NCI-H1417 (cell line): ENCODE measurements at regions not wholly inside any gene's neighbourhood (a gene's known extent, or its start where the extent isn't known, plus 50 kb on each side); places are given as distances from the start of the nearest gene placed in this dataset.

Source experiments
- DNase-seq, 3 experiments: peaks; one replicate each; lab custom pipeline; 2025; lab: John Stamatoyannopoulos, UW

DNA sequence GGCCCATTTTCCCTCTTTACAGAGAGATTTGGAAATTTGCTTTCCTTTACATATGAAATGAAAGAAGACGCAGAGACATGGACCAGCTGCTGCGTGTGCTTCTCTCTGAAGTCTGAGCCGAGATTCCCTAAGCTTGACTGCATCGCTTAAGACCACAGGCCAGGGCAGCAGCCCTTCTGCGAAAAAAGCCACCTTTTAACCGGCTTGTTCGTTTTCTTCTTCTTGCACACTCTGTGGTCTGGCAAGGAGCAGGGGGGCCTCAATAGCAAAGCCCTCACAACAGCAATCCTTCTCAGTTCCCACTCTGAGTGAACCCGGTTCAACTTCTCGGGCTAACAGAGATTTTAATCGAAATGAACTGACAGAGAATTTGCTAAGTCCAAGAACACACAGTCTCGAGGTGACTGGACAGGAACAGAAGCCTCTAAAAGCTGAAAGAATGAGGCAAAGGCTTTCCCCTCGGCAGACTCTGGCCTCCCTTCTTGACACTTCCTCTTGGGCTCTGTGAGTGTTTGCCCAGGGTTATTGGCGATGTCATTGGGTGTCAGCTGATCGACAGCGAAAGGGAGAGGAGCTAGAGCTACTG, 512.9 kb upstream of the KLF4 start:
- DNase-seq: no peak

- no peak for DNase-seq
Measured at GRCh38 chr9:108001237-108001636, 511.7 kb upstream of the KLF4 start.

- DNase-seq: no peak
Measured at GRCh38 chr9:107999890-108000289, 510.3 kb upstream of the KLF4 start.

DNA sequence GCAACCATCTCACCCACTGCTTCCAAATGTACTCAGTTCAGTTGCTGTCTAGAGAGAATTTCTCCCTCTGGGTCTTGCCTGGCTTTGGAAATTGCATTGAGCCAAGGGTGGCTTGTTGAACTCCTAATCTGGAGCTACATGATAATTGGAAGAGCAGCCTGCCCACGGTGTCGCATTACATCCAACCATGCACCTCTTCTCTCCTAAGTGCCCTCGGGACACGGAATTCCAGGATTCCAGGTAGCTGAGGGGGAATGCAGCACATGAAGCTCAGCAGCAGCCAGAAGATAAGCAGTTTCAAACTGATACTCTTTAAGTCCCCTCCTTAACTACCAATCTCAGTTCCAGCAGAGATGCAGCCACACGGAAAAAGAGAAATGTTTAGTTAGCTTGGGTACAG, 509.4 kb upstream of the KLF4 start:
- peak in 2 of 3 experiments; percentile 28 to 32 for DNase-seq

DNA sequence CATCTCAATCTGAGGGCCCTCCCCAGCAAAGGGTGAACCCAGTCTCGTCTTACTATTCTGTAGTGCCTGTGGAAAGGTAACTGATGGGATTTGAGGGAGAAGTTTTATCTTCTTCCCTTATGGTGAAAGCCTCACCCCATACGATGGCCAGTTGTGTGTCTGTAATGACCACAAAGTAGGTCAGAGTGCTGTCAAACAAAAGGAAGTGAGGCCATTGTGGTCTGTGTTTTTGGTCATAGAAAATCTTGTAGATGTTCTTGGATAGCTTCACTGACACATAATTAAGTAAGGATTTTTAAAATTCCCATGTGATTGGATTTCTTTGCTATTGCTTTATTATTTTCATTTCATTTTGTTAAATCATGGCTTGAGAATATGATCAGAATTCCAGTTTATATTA, 505.1 kb upstream of the KLF4 start:
- DNase-seq: no peak

DNA sequence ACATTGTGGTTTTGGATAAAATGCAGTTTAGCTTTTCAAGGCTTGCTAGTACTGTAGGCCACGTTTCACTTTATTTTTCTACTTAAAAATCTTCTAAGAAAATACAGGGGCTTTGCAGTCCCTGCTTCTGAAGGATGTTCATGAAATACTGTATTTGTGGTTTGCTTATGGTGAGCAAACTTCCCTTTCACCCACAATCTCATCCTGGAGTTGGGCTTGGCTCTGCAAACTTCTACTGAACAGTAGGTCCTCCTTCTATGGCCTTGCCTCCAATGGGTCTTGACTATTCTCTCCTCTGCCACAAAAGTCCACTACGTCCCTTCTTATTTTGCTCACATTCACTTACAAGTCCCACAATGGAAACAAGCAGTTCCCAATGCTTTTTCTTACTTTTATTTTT, 502.7 kb upstream of the KLF4 start:
- DNase-seq: no peak

GRCh38 chr9:107991581-107991980, 502.0 kb upstream of the KLF4 start:
- DNase-seq: no peak

GRCh38 chr9:107989544-107989943, 500.0 kb upstream of the KLF4 start:
- no peak for DNase-seq

DNA sequence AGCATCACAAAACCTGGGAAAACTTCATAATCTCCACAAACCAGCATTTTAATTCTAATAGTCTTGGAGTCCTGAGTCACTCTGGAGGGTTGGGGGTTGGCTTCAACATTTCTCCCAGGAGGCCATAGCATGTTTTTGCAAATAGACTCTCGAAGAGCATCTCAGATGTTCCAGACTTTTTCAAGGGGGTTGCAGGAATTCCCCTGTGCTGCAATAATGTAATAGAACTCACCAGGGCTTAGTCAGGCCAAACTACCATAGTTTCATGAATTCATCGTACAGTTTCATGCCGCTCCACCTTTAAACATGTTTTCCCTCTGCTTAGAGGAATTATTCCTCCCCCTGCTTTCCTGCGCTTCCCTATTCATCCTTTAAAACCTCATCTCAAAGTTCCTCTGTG, 499.5 kb upstream of the KLF4 start:
- DNase-seq: no peak

- no peak for DNase-seq
Measured at GRCh38 chr9:107984956-107985355, 495.4 kb upstream of the KLF4 start.

DNA sequence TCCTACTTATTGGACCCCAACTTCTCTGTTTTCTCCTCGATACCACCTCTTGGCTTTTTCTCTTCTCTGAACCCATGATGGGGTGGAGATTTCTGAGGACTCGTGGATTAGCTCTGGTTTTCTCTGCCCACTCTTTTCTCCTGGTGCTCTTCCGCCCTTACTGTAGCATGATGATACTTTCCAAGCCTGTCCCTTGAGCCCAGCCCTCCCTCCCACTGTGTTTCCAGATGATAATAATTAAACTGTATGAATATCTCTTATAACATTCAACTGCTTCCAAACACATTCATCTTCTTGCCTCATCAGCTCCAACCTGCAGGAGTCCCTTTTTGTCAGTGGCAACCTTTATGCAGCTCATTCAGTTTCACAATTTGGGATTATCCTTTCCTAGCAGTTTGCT, 494.2 kb upstream of the KLF4 start:
- no peak for DNase-seq

GRCh38 chr9:107983181-107983603, 493.6 kb upstream of the KLF4 start:
- DNase-seq: no peak

DNA sequence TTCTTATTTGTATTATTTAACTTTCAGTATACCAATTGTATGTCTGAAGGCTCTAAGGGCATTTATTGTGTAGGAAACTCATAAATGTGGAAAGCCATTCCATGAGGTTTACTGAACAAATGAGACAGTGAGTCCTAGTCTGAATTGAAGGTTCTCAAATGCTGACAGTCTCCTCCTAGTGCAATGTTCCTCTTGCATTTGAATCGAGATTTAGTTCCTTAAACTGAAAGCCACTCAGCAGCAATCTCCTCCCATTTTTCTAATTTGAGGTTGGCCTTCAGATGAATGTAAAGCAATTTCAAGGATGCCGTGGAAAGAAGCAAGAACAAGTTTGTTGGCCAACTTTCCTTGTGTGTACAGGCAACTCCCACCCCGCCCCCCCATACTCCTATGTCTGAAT, 493.2 kb upstream of the KLF4 start:
- DNase-seq: no peak

- no peak for DNase-seq
Measured at GRCh38 chr9:107982001-107982400, 492.4 kb upstream of the KLF4 start.

GRCh38 chr9:107980984-107981383, 491.4 kb upstream of the KLF4 start:
- DNase-seq: no peak

- no peak for DNase-seq
Measured at GRCh38 chr9:107976767-107977166, 487.2 kb upstream of the KLF4 start.

- DNase-seq: no peak
Measured at GRCh38 chr9:107975426-107976010, 485.9 kb upstream of the KLF4 start.

DNA sequence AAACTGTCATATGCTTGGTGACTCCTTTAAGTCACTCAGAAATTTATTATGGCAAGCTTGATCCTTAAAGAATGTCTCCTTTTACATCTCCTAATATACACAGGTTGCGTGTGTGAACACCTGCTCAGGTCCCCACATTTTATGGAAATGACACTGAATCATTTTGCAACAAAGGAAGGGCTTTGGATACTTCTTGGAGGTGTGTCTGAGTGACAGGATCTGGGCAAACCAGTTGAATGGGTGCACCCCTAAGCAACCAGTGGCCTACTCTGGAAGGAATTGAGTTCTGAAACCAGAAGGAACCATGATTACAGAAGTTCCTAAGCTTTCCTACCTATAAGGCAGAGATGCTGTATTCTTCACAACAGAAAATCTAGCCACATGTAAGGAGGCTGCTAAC, 483.9 kb upstream of the KLF4 start:
- no peak for DNase-seq

DNA sequence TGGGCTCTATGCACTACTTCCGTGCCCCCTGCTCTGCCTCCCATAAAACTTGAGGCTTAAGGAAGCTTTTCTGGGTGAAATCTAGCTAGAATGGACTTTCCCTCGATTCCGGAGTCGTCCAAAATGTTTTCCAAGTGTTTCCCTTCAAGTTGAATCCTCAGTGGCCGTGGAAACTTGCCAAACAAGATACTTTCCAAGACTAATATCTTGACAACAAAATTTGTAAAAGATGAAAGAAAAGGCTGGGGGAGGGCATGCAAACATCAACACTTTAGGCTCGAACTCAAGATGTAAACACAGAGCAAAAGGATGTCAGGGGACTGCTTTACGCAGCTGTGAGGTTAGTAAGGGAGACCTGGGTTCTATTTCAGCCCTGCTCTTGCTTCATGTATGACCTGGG, 482.8 kb upstream of the KLF4 start:
- DNase-seq: no peak

DNA sequence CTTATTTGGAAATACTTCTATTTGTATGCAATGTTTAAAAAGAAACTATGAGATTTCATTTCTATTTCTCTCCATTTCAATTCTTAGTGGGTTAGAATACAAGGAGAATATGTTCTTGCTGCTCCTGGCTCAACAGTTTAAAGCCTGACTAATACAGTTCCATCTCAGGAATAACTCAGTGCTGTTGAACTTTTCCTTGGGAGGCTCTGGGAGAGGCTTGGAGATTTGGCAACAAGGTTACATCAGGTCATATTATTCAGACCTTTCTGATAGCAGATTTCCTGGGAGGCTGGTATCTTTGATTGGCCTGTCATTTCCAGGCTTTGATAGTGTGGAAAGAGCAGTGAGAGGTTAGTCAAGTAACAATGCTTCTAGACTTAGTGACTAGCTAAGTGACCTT, 481.7 kb upstream of the KLF4 start:
- DNase-seq: no peak

- no peak for DNase-seq
Measured at GRCh38 chr9:107970726-107971125, 481.2 kb upstream of the KLF4 start.

DNA sequence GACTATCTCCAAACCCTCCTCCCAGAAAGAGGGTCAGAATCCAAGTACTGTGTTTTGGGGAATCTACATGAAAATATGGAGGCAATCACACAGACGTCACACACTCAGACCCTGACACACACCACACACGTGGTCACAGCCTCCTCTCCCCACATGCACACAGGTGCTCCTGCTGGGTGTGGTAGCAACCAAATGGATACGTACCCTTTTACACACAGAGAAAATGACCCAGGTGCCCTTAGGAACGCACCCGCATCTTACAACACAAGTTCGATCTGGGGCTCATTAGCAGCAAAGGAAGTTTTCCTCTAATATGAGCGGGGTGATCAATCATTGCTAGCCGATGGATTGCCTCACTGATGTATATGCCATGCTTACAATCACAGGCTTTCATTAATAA, 480.2 kb upstream of the KLF4 start:
- no peak for DNase-seq

GRCh38 chr9:107969141-107969540, 479.6 kb upstream of the KLF4 start:
- peak in 1 of 3 experiments; percentile 47 for DNase-seq

- DNase-seq: no peak
Measured at GRCh38 chr9:107963246-107963645, 473.7 kb upstream of the KLF4 start.
